Fibroblast of pulmonary artery (primary cell): ENCODE measurements at regions not wholly inside any gene's neighbourhood (a gene's known extent, or its start where the extent isn't known, plus 50 kb on each side); places are given as distances from the start of the nearest gene placed in this dataset.

ENCODE experiments used
- DNase-seq: peaks from one replicate; pipeline ENCODE4 v3.0.0-alpha.2; 2010; ENCODE audit warnings: low read depth
- H3K4me3 ChIP-seq: replicated peaks from 2 replicates; pipeline ENCODE4 v1.5.1; 2011; ENCODE audit warnings: low read depth, mild to moderate bottlenecking, control low read depth, low read length, moderate library complexity
- TF ChIP-seq, protein P1 (sequence below): IDR thresholded peaks from 2 replicates; pipeline ENCODE4 v1.5.1; 2011; ENCODE audit warnings: mild to moderate bottlenecking, control low read depth, low read length, inconsistent platforms; ENCODE audit errors: missing control alignments

DNA sequence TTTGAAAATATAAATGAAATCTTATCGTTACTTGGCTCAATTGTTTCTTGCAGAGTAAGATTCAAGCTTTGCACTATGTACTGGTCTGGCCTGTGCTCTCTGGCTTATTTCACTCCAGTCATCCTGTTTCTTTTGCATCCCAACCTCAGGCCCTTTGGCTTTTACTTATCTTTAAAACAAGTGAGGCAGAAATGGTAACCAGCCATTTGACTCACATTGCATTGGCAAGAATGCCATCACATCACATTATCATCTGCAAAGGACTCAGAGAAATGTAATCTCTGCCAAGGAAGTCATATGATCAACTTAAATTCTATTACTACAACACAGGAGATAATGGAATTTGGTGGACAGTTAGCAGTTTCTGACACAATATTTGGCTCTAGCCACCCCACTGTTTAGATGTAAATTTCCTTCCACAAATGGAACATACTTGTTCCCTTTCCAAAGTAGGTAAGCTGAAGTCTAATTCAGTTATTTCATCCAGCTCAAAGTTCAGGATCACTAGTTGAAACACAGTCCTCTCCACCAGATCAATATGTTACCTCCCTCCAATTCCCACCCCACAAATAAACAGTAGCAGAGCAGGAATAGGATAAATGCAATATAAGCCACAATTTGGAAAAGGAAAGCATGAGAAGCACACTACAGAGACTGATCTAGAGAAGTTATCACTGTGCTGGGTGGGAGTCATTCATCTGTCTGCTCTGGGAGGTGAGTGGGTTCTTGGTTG is 65.0 kb upstream of the DSC1 start:
- no peak for DNase-seq

DNA sequence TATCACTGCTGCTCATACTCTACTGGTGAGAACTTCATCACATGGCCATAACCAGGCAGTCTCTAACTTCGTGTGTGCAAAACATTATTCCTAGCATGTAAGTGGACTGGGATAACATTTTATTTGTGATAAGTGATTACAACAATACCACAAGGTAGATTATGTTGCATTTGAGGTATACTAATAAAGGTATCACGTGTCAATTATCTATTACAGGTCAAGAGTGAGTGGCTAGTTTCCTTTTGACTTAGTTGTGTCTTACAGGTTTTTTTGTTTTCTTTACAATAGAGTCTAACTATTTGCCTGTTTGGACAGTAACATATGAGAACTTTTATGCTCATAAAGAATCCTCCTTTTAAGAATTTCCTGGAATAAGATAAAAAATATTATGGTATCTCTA is 67.2 kb upstream of the DSC1 start:
- TF ChIP-seq, protein P1, sequence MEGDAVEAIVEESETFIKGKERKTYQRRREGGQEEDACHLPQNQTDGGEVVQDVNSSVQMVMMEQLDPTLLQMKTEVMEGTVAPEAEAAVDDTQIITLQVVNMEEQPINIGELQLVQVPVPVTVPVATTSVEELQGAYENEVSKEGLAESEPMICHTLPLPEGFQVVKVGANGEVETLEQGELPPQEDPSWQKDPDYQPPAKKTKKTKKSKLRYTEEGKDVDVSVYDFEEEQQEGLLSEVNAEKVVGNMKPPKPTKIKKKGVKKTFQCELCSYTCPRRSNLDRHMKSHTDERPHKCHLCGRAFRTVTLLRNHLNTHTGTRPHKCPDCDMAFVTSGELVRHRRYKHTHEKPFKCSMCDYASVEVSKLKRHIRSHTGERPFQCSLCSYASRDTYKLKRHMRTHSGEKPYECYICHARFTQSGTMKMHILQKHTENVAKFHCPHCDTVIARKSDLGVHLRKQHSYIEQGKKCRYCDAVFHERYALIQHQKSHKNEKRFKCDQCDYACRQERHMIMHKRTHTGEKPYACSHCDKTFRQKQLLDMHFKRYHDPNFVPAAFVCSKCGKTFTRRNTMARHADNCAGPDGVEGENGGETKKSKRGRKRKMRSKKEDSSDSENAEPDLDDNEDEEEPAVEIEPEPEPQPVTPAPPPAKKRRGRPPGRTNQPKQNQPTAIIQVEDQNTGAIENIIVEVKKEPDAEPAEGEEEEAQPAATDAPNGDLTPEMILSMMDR = no peak
- H3K4me3 ChIP-seq = no peak overlapping the region
- no peak for DNase-seq

More for the DNA sequence above, 65.0 kb upstream of the DSC1 start:
- TF ChIP-seq, protein P1 = no peak
- H3K4me3 ChIP-seq = no peak overlapping the region

- TF ChIP-seq, protein P1 = no peak
- H3K4me3 ChIP-seq = no peak overlapping the region
- DNase-seq = peak; percentile 29
Measured at GRCh38 chr18:31230495-31230894, 67.8 kb upstream of the DSC1 start.

DNA sequence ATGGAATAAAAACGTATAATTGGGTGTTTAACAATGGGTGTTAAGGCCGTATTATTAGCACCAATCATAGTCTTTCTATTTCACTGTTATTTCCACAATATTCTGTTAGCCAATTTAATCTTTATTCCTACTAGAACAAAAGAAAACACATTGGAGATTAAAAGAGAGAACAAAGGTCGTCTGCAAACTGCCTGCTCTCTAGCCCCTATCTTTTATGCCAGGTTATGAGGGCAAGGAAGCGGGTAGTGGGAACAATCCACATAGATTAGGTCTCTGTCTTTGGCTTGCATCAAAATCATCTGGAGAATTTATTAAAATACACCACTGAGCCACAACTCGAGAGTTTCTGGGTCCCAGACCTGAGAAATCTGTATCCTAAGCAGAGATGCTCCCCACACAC is 69.4 kb upstream of the DSC1 start:
- DNase-seq = no peak
- H3K4me3 ChIP-seq = no peak overlapping the region
- TF ChIP-seq, protein P1 = no peak

GRCh38 chr18:31232775-31233424 is 70.2 kb upstream of the DSC1 start:
- TF ChIP-seq, protein P1 = no peak
- DNase-seq = no peak
- H3K4me3 ChIP-seq = no peak overlapping the region

GRCh38 chr18:31233621-31234275 is 71.1 kb upstream of the DSC1 start:
- TF ChIP-seq, protein P1 = no peak
- H3K4me3 ChIP-seq = no peak overlapping the region
- no peak for DNase-seq
